Hepatocyte (in vitro differentiated cells): ENCODE measurements at regions not wholly inside any gene's neighbourhood (a gene's known extent, or its start where the extent isn't known, plus 50 kb on each side); places are given as distances from the start of the nearest gene placed in this dataset.

Source experiments
- CTCF ChIP-seq: fragments of 200-600 bp; sonication (generic); IDR thresholded peaks from 2 replicates; pipeline ENCODE4 v1.5.1; 2016; ENCODE audit warnings: antibody characterized with exemption, mild to moderate bottlenecking; ENCODE audit not compliant: poor library complexity
- EZH2 ChIP-seq: fragments of 200-600 bp; sonication (generic); IDR thresholded peaks from 2 replicates; pipeline ENCODE4 v1.6.1; 2016; ENCODE audit warnings: antibody characterized with exemption, mild to moderate bottlenecking, borderline replicate concordance
- EZH2phosphoT487 ChIP-seq: fragments of 200-600 bp; sonication (generic); IDR thresholded peaks from one replicate; pipeline ENCODE4 v1.6.1; 2018; ENCODE audit warnings: antibody characterized with exemption, mild to moderate bottlenecking, low read depth, moderate library complexity; ENCODE audit not compliant: unreplicated experiment, severe bottlenecking

GRCh38 chr11:24295360-24295759 is 201.5 kb upstream of the LUZP2 start:
- TF ChIP-seq CTCF: no peak
- TF ChIP-seq EZH2phosphoT487: no peak
- no peak for TF ChIP-seq EZH2
